GM19193 (cell line): ENCODE measurements at regions not wholly inside any gene's neighbourhood (a gene's known extent, or its start where the extent isn't known, plus 50 kb on each side); places are given as distances from the start of the nearest gene placed in this dataset.

Experiments used
- POLR2A ChIP-seq: IDR thresholded peaks from 4 replicates; pipeline ENCODE4 v1.6.1; 2011; ENCODE audit not compliant: insufficient read depth, insufficient read length; ENCODE audit errors: extremely low read depth

DNA sequence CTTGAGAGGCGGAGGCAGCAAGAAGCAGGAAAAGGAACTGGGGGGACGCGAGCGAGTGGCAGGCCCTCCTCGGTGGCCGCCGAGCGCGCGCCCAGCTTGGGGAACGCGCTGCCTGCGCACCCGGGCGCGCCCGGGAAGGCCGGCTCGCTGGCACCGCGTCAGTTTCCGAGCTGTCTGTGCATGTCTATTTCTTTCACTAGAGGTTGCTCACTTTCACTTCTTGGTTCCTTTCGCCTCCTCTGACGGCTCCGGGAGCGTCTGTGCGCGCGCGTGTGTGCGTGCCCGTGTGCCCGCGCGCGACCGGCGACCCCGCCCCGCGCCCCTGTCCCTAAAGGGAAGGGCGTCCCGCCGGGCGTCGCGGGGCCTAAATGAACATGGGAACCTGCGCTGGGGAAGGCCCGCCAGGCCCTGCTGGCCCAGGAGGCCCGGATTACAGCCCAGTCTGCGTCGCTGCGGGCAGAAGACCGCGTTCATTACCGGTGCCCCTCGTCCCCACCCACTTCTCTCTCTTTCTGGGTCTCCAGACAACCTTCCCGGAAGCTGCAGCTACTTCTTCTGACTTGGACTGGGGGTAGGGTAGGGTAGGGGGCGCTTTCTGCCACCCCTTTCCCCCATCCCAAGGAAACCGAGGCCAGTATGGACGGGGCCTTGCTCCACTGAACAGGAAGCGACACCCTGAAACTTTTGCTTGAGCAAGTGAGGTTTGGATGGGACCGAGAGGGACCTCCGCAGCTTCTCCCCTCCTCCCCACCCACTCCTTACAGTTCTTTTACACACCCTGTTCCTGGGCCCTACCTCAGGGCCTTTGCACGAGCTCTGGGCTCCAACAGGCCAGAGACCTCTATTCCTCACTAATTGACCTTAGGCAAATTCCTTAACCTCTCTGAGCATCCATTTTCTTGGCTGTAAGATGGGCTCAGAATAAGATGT, 205.8 kb upstream of the IER5L start:
- TF ChIP-seq POLR2A, result peak; percentile 46

GRCh38 chr9:129383019-129383560, 205.0 kb upstream of the IER5L start:
- TF ChIP-seq POLR2A, result no peak

GRCh38 chr9:129382281-129383018, 204.4 kb upstream of the IER5L start:
- TF ChIP-seq POLR2A, result no peak

GRCh38 chr9:129381481-129381957, 203.5 kb upstream of the IER5L start:
- no peak for TF ChIP-seq POLR2A

- TF ChIP-seq POLR2A, result no peak
Measured at GRCh38 chr9:129380961-129381401, 202.9 kb upstream of the IER5L start.

- TF ChIP-seq POLR2A, result no peak
Measured at GRCh38 chr9:129379886-129380285, 201.8 kb upstream of the IER5L start.

DNA sequence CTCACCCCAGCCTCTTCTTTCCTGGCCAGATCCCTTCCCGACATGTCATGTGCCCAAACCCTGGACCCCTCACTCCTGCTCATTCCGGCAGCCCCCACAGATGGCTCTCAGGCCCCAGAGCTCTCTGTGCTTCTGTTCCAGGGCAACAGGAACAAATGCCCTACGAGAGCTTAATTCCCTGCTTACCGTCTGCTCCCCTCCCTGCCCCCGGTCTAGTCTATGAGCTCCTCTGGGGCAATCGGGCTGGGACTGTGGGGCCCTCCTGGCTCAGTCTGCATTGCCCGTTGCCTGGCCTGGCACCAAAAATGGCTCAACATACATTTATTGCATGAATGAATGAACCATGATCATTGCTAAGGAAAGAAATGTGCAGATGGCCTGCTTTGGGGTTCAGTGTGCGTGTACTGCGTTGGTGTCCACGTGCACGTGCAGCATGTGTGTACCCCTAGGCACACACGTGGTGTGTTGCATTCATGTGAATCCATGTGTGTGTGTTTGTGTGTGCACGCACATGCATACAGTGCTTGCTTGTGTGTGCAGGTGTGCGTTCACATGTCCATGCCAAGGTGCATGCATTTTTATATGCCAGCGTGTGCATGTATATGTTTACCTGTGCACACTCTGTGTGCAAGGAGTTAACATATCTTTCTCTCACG, 201.2 kb upstream of the IER5L start:
- no peak for TF ChIP-seq POLR2A

DNA sequence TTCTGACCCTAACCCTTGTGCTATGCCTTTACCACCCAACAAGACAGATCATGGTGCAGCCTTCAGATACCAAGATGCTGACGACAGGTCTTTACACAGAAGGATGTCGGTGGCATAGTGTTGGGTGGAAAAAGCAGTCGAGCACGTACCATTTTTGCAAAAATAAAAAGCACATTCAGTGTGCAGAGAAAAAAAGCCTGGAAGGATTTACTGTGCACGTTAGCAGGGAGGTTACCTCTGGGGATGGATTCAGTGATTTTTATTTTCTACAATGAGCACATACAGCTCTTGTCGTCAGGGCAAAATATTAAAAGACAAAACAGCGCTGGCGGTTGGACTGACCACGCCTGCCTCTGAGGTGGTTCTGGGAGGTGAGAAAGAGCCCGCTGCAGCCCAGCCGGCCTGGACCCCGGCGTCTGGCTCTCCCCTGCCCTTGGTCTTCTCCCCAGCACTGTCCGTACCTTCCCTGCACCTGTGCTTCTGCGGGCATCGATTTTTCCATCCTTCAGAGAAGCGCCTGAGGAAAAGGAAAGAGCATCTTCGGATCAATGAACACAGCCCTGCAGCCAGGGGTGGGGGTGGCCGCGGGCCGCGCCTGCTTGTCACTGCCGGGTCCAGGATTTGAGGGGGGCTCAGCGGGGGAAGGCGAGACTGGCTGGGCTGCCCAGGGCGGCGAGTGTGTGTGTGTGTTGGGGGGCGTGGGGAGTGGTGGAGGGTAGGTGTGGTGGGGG, 200.0 kb upstream of the IER5L start:
- TF ChIP-seq POLR2A, result no peak

DNA sequence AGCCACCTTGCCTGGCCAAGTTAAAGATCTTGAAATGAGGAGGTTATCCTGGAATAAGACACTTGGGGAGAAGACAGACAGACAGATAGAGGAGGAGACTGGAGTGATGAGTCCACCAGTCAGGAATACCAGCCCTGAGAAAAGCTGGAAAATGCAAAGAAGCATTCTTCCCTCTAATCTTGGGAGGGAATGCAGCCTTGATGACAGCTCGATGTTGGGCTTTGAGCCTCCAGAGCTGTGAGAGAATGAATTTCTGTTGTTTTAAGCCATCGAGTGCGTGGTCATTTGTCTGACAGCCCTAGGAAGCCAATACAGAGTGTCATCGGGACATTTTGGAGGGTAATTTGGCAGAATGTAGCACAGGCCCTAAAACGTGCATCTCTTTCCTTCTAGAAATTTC, 199.1 kb upstream of the IER5L start:
- no peak for TF ChIP-seq POLR2A

DNA sequence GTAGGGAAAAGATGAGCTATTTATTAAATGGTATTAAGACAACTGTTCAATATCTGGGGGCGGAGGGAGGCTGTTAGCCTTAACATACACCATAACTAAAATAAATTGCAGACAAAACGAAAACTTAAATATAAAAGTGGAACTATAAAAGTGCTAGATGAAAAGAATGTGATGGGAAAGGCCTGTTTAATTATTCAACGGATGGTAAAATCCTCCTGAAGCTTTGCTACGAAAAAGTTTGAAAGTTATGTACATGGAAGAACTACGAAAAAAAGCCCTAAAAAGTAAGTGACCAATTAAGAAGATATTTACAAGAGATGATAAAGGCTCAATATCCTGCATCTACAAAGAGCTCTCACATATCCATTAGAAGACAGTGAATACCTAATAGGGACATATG, 197.8 kb upstream of the IER5L start:
- TF ChIP-seq POLR2A, result no peak

DNA sequence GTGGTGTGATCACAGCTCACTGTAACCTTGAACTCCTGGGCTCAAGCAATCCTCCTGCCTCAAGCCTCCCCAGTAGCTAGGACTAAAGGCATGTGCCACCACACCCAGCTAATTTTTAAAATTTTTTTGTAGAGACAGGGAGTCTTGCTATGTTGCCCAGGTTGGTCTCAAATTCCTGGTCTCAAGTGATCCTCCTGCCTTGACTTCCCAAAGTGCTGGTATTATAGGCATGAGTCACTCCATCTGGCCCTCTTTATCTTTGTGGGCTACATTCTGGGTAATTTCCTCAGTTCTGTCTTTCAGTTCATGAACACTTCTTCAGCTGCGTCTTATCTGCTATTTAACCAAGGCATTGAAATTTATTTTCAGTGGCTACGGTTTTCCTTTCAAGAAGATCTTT, 196.6 kb upstream of the IER5L start:
- no peak for TF ChIP-seq POLR2A

DNA sequence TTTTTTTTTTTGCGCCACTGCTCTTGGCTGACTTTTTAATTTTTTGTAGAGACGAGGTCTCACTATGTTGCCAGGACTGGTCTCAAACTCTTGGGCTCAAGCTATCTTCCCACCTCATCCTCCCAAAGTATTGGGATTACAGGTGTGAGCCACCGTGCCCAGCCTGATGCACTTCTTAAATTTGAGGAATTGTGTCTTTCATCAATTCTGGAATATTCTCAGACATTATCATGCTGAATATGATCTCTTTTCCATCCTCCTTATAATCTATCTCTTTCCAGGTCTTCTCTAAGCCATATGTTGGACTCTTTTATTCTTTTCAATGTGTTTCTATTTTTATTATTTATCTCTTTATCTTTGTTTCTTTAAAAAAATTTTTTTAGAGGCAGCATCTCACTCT, 196.2 kb upstream of the IER5L start:
- TF ChIP-seq POLR2A, result no peak

GRCh38 chr9:129373361-129373760, 195.3 kb upstream of the IER5L start:
- no peak for TF ChIP-seq POLR2A

GRCh38 chr9:129370770-129371169, 192.7 kb upstream of the IER5L start:
- no peak for TF ChIP-seq POLR2A
